Liver (tissue), 7 donors: ENCODE measurements at regions not wholly inside any gene's neighbourhood (a gene's known extent, or its start where the extent isn't known, plus 50 kb on each side); places are given as distances from the start of the nearest gene placed in this dataset.

Source experiments
- DNase-seq: peaks from one replicate; pipeline ENCODE4 v3.0.0-alpha.2; 2017; ENCODE audit warnings: low spot score
- H3K27ac ChIP-seq, 2 donors: one replicate each; pipeline ENCODE4 v1.7.0; 2013; ENCODE audit warnings: inconsistent platforms in 2 of 2, low read length in 2 of 2, control low read depth in 1 of 2, low read depth in 1 of 2, mild to moderate bottlenecking in 1 of 2
- H3K27me3 ChIP-seq, 4 donors: one replicate each; pipeline versions ENCODE4 v1.6.1 to v1.7.0; 2013; ENCODE audit warnings: low read length in 3 of 4, inconsistent platforms in 1 of 4, mild to moderate bottlenecking in 1 of 4, moderate library complexity in 1 of 4; ENCODE audit not compliant: control insufficient read depth in 4 of 4, insufficient read depth in 4 of 4
- H3K36me3 ChIP-seq, 4 donors: one replicate each; pipeline versions ENCODE4 v1.6.1 to v1.7.0; 2013; ENCODE audit warnings: low read length in 3 of 4, mild to moderate bottlenecking in 3 of 4, low read depth in 1 of 4, moderate library complexity in 1 of 4; ENCODE audit not compliant: control insufficient read depth in 4 of 4, insufficient read depth in 3 of 4
- H3K4me1 ChIP-seq, 4 donors: one replicate each; pipeline versions ENCODE4 v1.6.1 to v1.7.0; 2013; ENCODE audit warnings: low read length in 3 of 4, mild to moderate bottlenecking in 3 of 4, moderate library complexity in 1 of 4; ENCODE audit not compliant: control insufficient read depth in 4 of 4, insufficient read depth in 4 of 4
- H3K4me3 ChIP-seq, 3 donors: one replicate each; pipeline versions ENCODE4 v1.6.1 to v1.7.0; 2013; ENCODE audit warnings: low read length in 3 of 3, control low read depth in 1 of 3, low read depth in 1 of 3, mild to moderate bottlenecking in 1 of 3
- H3K9ac ChIP-seq, 2 donors: one replicate each; pipeline ENCODE4 v1.7.0; 2013; ENCODE audit warnings: low read length in 2 of 2, mild to moderate bottlenecking in 2 of 2, moderate library complexity in 2 of 2, control low read depth in 1 of 2, low read depth in 1 of 2
- H3K9me3 ChIP-seq, 4 donors: one replicate each; pipeline versions ENCODE4 v1.6.1 to v1.7.0; 2013; ENCODE audit warnings: low read length in 3 of 4; ENCODE audit not compliant: control insufficient read depth in 4 of 4
- EGR1 ChIP-seq, 2 donors: IDR thresholded peaks; 2 replicates each; pipeline ENCODE4 v1.6.1; 2016 to 2018; ENCODE audit warnings: antibody characterized with exemption in 2 of 2, low read depth in 2 of 2
- FOXA1 ChIP-seq: IDR thresholded peaks from 2 replicates; pipeline ENCODE4 v1.6.1; 2016; ENCODE audit warnings: antibody characterized with exemption
- FOXA2 ChIP-seq: IDR thresholded peaks from 2 replicates; pipeline ENCODE4 v1.6.1; 2016; ENCODE audit warnings: antibody characterized with exemption
- HNF4G ChIP-seq: IDR thresholded peaks from 2 replicates; pipeline ENCODE4 v1.6.1; 2016; ENCODE audit warnings: antibody characterized with exemption
- JUND ChIP-seq, 2 donors: IDR thresholded peaks; 2 replicates each; pipeline ENCODE4 v1.6.1; 2016; ENCODE audit warnings: antibody characterized with exemption in 2 of 2
- NR2F2 ChIP-seq: IDR thresholded peaks from 2 replicates; pipeline ENCODE4 v1.6.1; 2016; ENCODE audit warnings: antibody characterized with exemption
- RAD21 ChIP-seq, 2 donors: IDR thresholded peaks; 2 replicates each; pipeline ENCODE4 v1.6.1; 2016; ENCODE audit warnings: antibody characterized with exemption in 2 of 2, mild to moderate bottlenecking in 2 of 2
- RXRA ChIP-seq, 2 donors: IDR thresholded peaks; 2 replicates each; pipeline ENCODE4 v1.6.1; 2017 to 2018; ENCODE audit warnings: antibody characterized with exemption in 2 of 2, mild to moderate bottlenecking in 1 of 2
- SP1 ChIP-seq: IDR thresholded peaks from 2 replicates; pipeline ENCODE4 v1.6.1; 2018; ENCODE audit warnings: antibody characterized with exemption, mild to moderate bottlenecking
- YY1 ChIP-seq: IDR thresholded peaks from 2 replicates; pipeline ENCODE4 v1.6.1; 2016; ENCODE audit warnings: antibody characterized with exemption, mild to moderate bottlenecking
- WGBS: extraction: QIAGEN DNeasy Blood & Tissue Kit; methylation state at CpG from one replicate; pipeline ENCODE4 v1.1.7; 2013; 5-methylcytosine and 5-hydroxymethylcytosine counted together
- TF ChIP-seq, protein P1 (sequence below): IDR thresholded peaks from 2 replicates; pipeline ENCODE4 v1.6.1; 2016; ENCODE audit warnings: antibody characterized with exemption, mild to moderate bottlenecking
- TF ChIP-seq, protein P2 (sequence below): IDR thresholded peaks from 2 replicates; pipeline ENCODE4 v1.6.1; 2016; ENCODE audit warnings: antibody characterized with exemption
- TF ChIP-seq, protein P3 (sequence below): IDR thresholded peaks from 2 replicates; pipeline ENCODE4 v1.6.1; 2016; ENCODE audit warnings: antibody characterized with exemption
- donor health status: healthy.
- donor health status: healthy.
- donor health status: healthy.
- donor health status: healthy.

DNA sequence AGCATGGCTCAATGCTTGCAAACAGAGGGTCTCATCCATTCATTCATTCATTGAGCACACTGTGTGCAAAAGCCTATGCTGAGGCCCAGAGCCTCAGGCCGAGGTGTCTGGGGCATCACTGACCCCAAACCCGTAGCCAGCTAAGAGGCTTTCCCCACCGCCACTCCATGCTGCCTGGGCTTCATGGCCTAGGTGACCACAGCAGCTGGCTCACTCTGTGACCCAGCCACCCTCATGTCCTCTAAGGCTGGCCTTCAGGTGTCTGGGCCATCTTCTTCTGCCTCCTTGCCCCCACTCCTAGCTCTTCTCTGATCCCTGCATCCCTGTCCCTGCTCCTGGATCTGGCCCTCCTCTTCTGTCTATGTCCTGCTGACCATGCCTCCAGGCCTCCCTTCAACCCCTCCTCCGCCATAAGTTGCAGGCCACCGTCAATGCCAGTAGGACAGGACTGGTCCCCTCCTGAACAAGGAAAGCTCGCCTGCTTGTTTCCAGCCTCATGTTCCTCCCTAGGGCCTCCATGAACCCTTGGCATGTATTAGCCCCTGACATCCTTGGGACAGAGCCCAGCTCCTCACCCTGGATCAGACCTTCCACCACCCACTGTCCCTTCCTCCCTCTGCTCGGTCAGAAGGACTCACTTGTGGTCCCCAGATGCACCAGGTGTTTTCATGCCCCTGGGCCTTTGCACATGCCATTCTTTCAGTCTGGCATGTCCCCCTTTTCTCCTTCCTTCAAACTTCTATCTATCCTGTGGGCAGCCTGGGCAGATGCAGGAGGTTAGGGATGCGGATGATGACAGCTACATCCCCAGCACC lies 92.8 kb downstream of the MYEOV start:
- H3K9ac ChIP-seq, result no peak overlapping the region
- no peak for DNase-seq
- H3K27ac ChIP-seq, result no peak overlapping the region
- TF ChIP-seq JUND (IDR thresholded peaks at IDR 0.05), result no peak
- no peak for TF ChIP-seq RAD21 (IDR thresholded peaks at IDR 0.05)
- TF ChIP-seq FOXA1, result no peak
- TF ChIP-seq, protein P1, sequence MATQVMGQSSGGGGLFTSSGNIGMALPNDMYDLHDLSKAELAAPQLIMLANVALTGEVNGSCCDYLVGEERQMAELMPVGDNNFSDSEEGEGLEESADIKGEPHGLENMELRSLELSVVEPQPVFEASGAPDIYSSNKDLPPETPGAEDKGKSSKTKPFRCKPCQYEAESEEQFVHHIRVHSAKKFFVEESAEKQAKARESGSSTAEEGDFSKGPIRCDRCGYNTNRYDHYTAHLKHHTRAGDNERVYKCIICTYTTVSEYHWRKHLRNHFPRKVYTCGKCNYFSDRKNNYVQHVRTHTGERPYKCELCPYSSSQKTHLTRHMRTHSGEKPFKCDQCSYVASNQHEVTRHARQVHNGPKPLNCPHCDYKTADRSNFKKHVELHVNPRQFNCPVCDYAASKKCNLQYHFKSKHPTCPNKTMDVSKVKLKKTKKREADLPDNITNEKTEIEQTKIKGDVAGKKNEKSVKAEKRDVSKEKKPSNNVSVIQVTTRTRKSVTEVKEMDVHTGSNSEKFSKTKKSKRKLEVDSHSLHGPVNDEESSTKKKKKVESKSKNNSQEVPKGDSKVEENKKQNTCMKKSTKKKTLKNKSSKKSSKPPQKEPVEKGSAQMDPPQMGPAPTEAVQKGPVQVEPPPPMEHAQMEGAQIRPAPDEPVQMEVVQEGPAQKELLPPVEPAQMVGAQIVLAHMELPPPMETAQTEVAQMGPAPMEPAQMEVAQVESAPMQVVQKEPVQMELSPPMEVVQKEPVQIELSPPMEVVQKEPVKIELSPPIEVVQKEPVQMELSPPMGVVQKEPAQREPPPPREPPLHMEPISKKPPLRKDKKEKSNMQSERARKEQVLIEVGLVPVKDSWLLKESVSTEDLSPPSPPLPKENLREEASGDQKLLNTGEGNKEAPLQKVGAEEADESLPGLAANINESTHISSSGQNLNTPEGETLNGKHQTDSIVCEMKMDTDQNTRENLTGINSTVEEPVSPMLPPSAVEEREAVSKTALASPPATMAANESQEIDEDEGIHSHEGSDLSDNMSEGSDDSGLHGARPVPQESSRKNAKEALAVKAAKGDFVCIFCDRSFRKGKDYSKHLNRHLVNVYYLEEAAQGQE, result no peak
- TF ChIP-seq, protein P2, sequence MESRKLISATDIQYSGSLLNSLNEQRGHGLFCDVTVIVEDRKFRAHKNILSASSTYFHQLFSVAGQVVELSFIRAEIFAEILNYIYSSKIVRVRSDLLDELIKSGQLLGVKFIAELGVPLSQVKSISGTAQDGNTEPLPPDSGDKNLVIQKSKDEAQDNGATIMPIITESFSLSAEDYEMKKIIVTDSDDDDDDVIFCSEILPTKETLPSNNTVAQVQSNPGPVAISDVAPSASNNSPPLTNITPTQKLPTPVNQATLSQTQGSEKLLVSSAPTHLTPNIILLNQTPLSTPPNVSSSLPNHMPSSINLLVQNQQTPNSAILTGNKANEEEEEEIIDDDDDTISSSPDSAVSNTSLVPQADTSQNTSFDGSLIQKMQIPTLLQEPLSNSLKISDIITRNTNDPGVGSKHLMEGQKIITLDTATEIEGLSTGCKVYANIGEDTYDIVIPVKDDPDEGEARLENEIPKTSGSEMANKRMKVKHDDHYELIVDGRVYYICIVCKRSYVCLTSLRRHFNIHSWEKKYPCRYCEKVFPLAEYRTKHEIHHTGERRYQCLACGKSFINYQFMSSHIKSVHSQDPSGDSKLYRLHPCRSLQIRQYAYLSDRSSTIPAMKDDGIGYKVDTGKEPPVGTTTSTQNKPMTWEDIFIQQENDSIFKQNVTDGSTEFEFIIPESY, result no peak
- TF ChIP-seq YY1, result no peak
- H3K27me3 ChIP-seq, result no peaks in the 10 kb centered on the region
- WGBS, result 89% methylated on average over 8 of the region's 8 CpGs
- H3K4me3 ChIP-seq, result no peak overlapping the region
- H3K4me1 ChIP-seq, result peaks cover 0 to 3% (median 0%) of the 10 kb centered on the region in 4 donors
- peaks cover 1 to 11% (median 5%) of the 10 kb centered on the region in 4 donors for H3K9me3 ChIP-seq
- no peaks in the 10 kb centered on the region for H3K36me3 ChIP-seq

DNA sequence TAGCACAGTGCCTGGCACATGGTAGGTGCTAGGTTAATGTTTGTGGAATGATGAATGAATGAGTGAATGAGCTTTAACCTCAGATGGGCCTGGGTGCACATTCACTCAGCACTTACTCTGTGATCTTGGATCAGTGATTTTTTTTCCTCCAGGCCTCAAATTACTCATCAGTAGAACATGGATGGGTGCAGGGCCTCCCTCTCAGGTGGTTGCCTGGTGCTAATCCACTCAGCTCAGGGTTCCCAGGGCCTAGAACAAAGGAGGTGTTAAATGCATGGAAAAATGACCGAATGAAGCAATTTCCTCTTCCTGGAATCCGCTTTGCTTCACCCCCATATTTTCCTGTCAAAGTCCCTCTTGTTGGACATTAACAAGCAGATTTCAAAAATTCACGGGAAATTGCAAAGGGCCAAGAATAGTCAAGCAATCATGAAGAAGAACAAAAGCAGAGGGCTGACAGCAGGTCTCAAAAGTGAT lies 93.5 kb downstream of the MYEOV start:
- WGBS, result 80% methylated on average over 3 of the region's 3 CpGs
- H3K27ac ChIP-seq, result no peak overlapping the region
- H3K9me3 ChIP-seq, result peaks cover 1 to 11% (median 5%) of the 10 kb centered on the region in 4 donors
- DNase-seq, result no peak
- no peak overlapping the region for H3K4me3 ChIP-seq
- H3K27me3 ChIP-seq, result no peaks in the 10 kb centered on the region
- no peak overlapping the region for H3K9ac ChIP-seq
- no peak for TF ChIP-seq EGR1 (IDR thresholded peaks at IDR 0.05; ENCODE audit: low read depth in 2 of 2)
- no peak for TF ChIP-seq HNF4G
- no peak for TF ChIP-seq RXRA (IDR thresholded peaks at IDR 0.05)
- TF ChIP-seq FOXA1, result no peak
- TF ChIP-seq, protein P3, sequence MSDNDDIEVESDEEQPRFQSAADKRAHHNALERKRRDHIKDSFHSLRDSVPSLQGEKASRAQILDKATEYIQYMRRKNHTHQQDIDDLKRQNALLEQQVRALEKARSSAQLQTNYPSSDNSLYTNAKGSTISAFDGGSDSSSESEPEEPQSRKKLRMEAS, result no peak
- TF ChIP-seq FOXA2, result no peak
- TF ChIP-seq, protein P2, result no peak
- no peak for TF ChIP-seq YY1
- no peak for TF ChIP-seq SP1
- TF ChIP-seq JUND (IDR thresholded peaks at IDR 0.05), result no peak
- TF ChIP-seq NR2F2, result no peak
- H3K4me1 ChIP-seq, result no peaks in the 10 kb centered on the region
- H3K36me3 ChIP-seq, result no peaks in the 10 kb centered on the region
